ENCODE measurements at regions not wholly inside any gene's neighbourhood (a gene's known extent, or its start where the extent isn't known, plus 50 kb on each side); places are given as distances from the start of the nearest gene placed in this dataset.
"Not testable (repeated sequence)": the region's sequence is repeated elsewhere in the genome, so short reads cannot be mapped to it uniquely, and the experiment has no call there.

DNA sequence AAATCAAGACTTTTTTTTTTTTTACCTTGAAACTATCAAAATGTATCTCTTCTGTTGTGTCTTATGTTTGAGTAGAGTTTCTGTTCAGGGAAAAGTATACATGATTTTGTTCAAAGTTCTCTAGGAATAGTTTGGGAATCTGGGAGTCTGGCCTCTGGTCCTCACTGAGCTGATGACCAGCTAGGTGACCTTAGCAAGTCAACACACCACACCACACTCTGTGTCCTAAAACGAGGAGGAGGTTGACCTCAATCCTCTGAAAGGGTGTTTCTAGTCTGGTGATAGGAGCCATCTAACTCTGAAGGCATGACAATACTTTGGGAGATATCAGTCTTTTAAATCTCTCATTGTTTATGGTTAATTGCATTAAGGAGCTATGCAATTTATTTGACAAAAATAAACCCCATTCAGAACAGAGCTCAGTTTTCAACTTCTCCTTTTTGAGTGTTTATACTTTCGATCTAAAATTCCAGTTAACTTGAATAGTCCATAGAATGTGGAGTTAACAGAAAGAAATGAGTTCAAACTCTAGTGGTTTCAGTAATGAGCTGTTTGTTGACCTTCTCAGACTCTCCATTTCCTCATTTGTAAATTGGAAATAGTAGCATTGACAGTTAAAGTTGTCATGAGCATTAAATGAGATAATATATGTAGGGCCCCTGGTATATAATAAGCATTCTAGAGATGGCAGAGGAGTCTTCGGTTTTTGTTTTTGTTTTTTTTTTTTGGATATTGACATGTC, 112.2 kb upstream of the LRRN1 start:
- DNase-seq (ENCODE audit: low spot score) = no peak

DNA sequence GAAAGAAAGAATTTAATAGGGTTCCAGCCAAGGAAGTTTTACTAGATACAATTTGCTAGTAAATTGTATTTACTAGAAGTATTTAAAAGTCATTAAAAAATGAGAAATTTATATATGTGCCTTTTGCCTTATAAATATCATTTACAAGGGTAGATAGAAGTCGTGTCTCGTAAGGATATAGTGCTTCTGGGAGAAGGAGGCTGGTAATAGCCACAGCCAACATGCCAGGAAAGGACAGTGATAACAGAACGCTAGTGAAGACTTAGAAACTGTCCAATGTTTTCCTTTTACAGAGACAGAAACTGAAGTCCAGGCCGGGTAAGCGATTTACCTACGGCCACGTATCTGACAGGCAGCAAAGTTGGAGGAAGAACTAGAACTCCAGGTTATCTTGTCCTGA, 113.5 kb upstream of the LRRN1 start:
- DNase-seq (ENCODE audit: low spot score) = no peak

DNA sequence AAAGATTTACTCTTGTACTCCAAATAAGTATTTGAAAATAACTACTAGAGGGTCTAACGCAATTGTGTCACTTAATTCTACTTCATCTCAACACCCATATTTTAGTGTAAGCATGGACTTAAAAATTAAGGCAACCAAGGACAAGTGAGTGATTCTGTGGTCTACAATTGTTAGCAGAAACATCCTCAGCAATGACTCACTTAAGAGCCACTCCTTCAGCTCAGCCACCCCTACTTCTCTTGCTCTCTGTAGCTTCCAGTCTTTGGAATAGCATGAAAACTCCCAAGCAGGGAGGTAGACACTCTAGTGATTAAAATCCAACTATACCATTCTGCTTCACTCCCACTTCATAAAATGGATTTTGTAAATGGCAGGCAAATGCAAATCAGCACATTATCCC, 116.0 kb upstream of the LRRN1 start:
- DNase-seq (ENCODE audit: low spot score) = peak; percentile 7

DNA sequence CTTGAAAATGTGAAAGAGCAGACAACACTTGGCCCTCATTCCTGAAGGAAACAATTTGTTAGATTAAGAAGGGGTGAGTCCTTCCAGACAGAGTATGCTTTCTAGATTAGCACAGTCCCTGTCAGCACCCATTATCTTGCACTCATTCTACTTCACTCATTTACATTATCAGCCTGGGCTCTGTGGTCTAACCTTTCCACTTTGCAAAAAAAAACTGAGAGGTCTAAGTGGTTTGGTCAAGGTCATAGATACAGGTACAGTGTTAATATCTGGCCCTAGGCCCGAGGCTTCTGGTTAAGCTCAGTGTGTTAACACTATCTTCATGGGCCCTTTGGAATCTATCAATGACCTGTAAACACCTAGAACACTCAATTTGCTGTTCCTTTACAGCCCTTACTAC, 123.4 kb upstream of the LRRN1 start:
- DNase-seq (ENCODE audit: low spot score) = no peak

DNA sequence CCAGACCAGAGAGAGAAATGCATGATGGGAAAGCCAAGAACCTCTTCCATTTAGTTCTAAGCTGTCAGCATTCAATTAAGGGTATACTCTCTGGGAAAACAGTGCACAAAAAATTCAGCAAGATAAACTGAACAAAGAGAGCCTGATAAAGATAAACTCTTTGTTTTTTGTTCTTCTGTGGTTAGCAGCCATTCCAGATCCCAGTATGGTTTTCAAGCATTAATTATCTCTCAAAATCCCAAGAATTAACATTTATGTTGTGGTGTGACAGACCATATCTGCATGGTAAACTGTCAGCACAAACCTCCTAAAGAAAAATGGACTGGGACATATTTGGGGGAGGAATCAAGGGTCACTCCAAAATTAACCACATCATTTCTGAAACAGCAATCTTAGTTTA, 124.0 kb upstream of the LRRN1 start:
- no peak for DNase-seq (ENCODE audit: low spot score)

DNA sequence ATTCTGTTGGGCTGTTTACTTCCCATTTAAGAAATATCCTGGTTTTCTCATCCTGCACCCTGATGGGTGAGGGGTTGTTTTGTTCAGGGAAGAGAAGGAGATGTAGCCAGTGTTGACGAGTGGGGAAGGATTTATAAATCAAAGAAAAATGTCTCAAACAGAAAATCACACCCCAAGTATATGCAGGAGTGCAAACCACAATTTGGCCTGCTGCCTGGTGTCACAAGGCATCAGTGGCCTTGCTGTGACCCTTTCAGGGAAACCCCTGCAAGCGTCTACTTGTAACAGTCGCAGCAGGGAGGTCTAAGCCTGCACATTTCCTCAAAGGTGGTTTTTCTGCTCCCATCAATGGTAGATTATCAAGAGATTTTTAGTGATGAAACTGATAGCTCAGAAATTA, 132.6 kb upstream of the LRRN1 start:
- no peak for DNase-seq (ENCODE audit: low spot score)

DNA sequence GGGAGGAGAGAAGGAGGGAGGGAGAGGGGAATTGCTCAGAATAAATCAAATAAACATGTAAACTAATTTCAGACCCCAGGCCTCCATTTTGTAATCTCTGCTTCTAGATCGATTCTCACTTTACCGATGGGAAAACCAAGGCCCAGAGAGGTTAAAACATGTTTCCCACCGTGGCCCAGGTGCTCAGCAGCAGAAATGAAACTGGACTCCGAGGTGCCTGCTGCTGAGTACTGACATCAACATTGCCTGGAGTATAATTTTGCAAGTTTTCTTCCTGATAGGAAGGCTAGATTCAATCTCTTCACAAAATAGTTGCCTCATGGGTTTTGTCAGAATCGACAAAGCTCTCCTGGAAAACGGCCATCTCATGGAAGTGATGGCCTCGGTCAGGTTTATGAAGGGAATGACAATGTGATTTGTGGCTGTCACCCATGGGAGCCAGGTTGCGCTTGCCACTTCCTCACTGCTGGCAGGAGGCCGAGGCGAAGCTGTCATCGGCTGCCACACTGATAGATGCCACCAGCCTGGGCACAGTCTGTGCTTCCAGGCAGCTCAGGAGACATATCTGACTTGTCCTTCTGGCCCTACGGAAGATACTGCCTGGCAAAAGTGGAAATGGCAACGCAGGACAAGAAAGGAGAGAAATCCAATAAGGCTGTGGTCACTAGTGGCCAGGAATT, 133.1 kb upstream of the LRRN1 start:
- DNase-seq (ENCODE audit: low spot score) = no peak

DNA sequence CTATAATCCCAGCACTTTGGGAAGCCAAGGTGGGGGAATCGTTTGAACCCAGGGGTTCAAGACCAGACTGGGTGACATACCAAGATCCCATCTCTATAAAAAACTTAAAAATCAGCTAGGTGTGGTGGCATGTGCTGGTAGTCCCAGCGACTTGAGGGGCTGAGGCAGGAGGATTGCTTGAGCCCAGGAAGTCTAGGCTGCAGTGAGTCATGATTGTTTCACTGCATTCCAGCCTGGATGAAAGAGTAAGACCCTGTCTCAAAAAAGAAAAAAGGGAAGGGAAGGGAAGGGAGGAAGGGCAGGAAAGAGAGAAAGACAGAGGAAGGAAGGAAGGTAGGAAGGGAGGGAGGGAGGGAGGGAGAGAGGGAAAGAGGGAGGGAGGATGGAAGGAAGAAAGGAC, 133.7 kb upstream of the LRRN1 start:
- DNase-seq (ENCODE audit: low spot score) = no peak

DNA sequence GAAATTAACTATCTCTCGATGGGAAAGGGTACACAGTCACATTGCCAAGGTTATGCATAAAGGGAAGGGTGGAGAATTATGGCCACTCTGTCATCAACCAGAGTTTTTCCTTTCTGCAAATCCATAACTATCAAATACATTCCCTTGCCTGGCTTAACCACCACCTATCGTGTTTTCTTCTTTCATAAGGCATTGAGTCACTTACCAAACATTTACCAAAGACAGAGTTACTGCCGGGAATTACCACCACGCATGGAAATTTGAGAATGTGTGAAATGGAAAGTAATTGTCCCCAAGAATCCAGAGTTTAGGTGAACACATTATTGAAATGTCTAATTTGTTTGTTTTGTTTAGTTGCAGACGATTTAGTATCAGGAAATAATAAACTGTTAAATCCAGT, 134.3 kb upstream of the LRRN1 start:
- no peak for DNase-seq (ENCODE audit: low spot score)

DNA sequence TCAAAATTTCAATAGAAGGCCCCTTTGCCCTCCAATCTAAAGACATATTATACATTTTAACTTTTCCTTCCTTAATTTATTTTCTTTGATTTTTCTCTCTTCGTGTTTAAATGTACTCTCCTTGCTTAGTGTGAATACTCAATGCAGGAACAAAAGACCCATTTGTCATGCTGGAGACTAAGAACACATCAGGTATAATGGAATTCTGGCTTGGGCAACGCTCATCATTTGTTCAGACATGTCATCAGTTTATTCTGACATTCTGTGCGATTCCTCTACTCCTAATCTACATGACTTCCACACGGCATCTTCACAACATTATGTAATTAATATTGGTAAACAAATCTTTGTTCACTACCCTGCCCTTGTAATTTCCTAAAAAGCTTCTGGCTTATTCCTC, 136.6 kb upstream of the LRRN1 start:
- DNase-seq (ENCODE audit: low spot score) = no peak

DNA sequence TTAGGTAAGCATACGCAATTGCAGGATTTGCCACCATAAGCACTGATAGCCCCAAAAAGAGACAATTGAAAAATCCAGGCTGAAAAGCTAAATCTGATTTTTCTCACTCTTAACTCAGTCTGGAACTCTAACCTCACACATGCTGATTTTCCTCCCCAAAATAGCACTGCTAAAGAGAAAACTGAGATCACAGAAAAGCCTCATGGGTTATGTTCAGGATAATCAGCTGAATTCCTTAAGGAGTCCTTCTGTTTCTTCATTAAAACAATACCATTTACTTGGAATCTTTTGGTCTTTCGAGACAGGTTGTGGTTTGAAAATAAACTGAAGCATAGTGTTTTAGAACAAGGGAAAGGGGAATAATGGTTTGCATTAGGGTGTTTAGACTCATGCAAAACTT, 144.3 kb upstream of the LRRN1 start:
- no peak for DNase-seq (ENCODE audit: low spot score)

DNA sequence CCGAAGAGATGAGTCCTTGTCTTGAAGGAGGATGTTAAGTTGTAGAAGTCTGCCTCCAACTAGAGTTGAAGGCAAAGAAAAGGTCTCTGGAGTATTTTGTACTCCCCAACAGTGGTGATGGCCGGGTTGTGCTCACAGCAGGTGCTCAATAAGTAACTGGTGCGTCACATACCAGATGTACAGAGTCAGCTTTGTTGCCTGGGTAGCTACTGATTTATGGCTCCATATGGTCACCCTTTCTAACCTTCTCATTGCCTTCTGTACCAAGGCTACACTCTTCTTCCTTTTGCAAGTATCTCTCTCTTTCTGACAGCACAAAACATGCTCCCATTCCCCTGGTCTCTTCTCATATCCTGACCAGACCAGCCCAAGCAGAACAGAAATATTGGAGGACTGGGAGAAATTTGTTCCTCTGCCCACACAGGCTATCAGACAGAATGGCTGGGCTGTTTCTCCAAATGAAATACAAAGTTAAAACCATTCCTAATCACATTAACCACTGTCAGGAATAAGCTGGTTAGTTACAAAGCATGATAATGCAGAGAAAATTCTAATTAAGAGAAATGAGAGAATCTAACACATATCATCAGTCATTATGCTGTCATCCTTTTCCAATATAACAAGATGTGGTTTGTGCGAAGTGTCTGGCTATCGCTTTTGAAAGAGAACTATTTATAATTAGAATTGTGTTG, 150.1 kb upstream of the LRRN1 start:
- no peak for DNase-seq (ENCODE audit: low spot score)

DNA sequence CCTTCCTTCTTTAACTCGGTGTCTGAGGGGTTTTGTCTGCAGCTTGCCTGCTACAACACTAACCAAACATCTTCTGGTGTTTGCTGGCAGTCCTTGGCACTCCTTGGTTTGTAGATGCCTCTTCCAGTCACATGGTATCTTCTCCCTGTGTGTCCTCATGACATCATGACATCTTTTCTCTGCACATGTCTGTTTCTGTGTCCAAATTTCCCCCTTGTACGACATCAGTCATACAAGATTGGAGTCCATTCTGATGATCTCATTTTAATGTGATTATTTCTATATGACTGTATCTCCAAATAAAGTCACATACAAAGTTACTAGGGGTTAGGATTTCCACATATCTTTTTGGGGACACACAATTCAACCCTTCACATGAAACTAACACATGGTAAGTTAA, 152.3 kb upstream of the LRRN1 start:
- DNase-seq (ENCODE audit: low spot score) = no peak

DNA sequence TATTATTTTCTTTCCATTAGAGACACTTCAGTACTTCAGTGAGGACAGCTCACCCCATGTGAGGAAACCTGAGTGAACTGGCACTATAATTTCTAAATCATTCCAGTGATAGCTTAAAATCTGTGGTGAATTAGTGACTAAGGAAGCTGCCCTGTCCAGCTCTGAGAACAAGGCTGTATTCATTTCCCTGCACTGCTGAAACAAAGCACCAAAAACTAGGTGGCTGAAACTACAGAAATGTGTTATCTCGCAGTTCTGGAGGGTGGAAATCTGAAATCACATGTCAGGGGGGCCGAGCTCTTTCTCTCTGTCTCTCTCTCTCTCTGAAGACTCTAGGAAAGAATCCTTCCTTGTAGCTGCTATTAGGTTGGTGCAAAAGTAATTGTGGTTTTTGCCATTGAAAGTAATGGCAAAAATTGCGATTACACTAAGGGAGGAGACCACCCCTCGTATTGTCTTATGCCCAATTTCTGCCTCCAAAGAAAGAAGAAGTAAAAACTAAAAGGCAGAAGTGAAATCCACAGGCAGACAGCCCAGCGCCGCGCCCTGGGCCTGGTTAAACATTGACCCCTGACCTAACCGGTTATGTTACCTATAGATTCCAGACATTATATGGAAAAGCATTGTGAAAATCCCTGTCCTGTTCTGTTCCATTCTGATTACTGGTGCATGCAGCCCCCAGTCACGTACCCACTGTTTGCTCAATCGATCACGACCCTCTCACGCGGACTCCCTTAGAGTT, 153.0 kb upstream of the LRRN1 start:
- DNase-seq (ENCODE audit: low spot score) = not testable (repeated sequence)

DNA sequence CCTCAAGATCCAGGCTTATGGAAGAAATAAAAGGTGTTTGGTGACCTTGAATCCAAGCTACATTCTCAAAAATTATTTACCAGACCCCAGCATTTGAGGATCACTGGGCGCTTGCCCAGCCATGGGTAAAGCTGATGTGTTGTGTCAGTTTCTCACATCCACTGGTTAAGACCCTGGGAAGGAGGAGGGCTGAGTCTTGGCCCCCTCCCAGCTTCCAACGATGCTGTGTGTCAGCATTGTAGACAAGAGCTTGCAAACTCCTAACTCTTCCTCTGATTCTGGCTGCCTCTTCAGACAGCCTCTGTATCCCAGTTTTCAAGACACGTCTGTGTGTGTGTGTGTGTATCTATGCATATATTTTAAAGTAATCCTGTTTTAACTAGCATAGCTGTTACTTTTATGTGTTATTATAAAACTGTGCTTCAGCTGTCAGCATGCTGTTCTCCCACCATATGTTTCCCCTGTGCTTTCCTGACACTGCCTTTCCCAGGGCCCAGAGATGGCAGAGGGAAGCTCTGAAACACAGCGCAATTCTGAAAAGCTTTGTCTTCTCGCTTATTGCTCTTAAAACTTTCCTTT, 157.3 kb upstream of the LRRN1 start:
- no peak for DNase-seq (ENCODE audit: low spot score)

DNA sequence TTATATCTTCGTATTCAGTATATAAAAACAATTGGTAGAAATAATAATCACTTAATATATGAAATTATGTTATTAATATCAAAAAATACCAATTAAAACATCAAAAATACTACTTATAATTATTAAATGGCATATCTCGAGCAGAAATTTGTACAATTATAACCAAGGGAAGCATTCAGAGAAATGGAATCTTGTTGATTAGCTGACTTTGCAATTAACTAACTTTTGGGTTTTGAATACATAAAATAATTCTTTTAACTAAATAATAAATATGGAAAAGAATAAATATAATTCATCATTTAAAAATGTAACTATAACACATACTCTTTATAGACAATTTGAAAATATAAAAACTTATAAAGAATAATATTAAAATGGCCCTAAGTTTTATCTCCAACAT, 160.2 kb upstream of the LRRN1 start:
- no peak for DNase-seq (ENCODE audit: low spot score)

DNA sequence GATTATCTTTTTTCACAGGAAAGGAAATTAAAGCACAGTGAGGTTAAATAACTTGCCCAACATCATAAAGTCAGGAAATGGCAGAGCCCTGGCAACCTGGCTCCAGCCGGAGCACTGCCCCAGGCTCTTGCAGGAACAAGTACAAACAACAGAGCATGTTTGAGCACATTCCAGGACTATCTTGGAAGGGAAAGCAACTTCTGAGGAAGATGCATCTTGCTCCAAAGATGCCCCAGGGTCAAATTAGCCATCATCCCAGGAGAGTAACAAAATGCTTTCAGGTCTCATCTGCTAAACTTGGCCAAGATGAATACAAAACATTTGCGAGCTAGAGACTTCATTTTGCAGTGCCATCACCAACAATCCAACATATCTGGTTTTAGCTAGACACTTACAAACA, 162.4 kb upstream of the LRRN1 start:
- DNase-seq (ENCODE audit: low spot score) = no peak

DNA sequence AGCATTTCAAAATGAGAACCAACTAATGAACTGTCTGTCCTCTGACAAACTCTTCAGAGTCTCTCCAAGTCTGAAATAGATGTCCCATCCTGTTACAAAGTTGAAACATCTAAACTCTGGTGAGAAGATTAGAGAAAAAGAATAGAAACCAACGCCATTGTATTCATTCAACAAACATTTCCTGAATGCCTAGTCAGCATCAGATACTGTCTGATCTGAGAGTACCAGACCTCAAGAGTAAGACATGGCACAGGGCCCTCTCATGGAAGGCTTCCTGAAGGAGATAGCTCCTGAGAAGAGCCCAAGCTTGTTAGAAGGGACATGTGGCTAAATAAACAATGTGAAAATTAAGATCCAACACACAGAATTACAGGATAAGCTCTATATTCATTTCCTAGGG, 164.1 kb upstream of the LRRN1 start:
- no peak for DNase-seq (ENCODE audit: low spot score)

DNA sequence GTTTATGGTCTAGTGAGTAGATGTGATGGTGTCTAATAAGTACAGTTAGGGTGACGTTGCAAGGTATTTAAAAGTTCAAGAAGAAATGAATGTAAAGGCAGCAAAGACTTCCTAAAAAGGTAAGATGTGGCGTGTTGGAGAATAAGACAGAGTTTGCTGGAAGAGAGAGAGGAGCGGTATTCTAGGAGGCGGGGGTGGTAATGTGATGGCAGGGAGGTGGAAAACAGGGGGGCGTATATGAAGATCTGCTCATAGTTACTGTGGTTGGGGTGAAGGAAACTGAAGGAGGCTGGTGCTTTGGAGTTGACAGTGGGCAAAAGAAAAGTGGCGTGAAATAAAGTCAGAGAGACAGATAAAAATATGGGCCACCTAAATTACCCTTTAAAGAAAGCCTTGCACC, 164.9 kb upstream of the LRRN1 start:
- no peak for DNase-seq (ENCODE audit: low spot score)

DNA sequence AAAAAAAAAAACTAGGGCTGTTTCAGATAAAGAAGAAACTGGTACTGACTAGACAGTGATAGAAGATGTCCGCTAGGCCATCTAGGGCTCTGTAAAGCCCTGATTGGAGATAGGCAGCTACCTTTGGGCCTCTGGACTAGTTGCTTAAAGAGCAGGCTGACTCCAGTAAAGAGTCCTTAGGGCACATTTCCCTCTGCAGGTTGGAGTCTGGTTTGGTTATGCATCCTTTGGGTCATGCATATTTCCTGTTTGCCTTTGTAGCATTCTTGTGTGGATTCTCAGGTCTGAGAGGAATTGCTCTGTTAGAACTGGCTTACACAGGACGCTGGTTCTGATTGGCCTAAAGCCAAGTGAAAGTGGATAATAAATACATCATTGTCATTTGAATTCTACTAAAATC, 165.5 kb upstream of the LRRN1 start:
- no peak for DNase-seq (ENCODE audit: low spot score)

DNA sequence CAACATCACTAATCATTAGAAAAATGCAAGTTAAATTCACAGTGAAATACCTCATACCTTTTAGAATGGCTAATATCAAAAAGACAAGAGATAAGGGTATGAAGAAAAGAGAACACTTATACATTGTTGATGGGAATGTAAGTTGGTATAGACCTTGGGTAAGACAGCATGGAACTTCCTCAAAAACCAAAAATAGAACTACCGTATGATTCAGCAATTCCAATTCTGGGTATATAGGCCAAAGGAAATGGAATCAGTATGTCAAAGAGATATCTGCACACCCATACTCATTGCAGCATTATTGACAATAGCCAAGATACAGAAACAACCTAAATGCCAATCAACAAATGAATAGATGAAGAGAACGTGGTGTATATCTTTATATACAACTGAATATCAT, 166.8 kb upstream of the LRRN1 start:
- no peak for DNase-seq (ENCODE audit: low spot score)

DNA sequence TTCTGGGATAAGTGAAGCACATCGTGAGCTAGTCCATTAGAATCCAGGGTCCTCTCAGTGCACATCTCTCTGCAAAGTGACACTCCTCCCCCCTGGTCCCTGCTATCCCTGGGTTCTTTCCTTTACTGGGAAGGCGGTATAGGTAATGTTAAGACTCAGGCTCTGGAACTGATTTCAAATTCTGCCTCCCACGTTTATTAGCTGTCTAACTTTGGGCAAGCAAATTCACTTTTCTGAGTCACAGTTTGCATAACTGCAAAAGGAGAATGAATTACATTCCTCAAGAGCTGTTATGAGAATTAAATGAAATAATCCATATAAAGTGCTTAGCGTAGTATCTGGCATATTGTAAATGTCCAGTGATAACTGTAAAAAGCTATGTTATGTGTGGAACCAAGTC, 168.1 kb upstream of the LRRN1 start:
- no peak for DNase-seq (ENCODE audit: low spot score)

Data from RKO (cell line).